H9 (cell line): ENCODE measurements at regions not wholly inside any gene's neighbourhood (a gene's known extent, or its start where the extent isn't known, plus 50 kb on each side); places are given as distances from the start of the nearest gene placed in this dataset.

Source experiments
- DNase-seq: peaks from one replicate; pipeline ENCODE4 v3.0.0-alpha.2; 2017
- H2AFZ ChIP-seq: one replicate; pipeline ENCODE4 v1.6.1; 2013; ENCODE audit warnings: mild to moderate bottlenecking, low read length, control low read depth, moderate library complexity
- H2AK5ac ChIP-seq: 2 replicates; pipeline ENCODE4 v1.6.1; 2013; ENCODE audit warnings: low read length, control low read depth, mixed read lengths; ENCODE audit not compliant: insufficient read length
- H2BK120ac ChIP-seq: one replicate; pipeline ENCODE4 v1.6.1; 2013; ENCODE audit warnings: low read depth, mild to moderate bottlenecking, low read length, control low read depth, inconsistent platforms; ENCODE audit not compliant: poor library complexity, severe bottlenecking
- H2BK12ac ChIP-seq: 2 replicates; pipeline ENCODE4 v1.6.1; 2013; ENCODE audit warnings: low read length, control low read depth, mixed read lengths, low read depth; ENCODE audit not compliant: insufficient read length
- H2BK15ac ChIP-seq: 2 replicates; pipeline ENCODE4 v1.6.1; 2013; ENCODE audit warnings: low read depth, low read length, control low read depth
- H2BK20ac ChIP-seq: one replicate; pipeline ENCODE4 v1.6.1; 2013; ENCODE audit warnings: low read depth, mild to moderate bottlenecking, low read length, control low read depth, inconsistent platforms; ENCODE audit not compliant: poor library complexity, severe bottlenecking
- H2BK5ac ChIP-seq: 2 replicates; pipeline ENCODE4 v1.6.1; 2013; ENCODE audit warnings: low read length, control low read depth, mixed read lengths; ENCODE audit not compliant: insufficient read length
- H3K14ac ChIP-seq: 2 replicates; pipeline ENCODE4 v1.6.1; 2013; ENCODE audit warnings: low read length, control low read depth; ENCODE audit not compliant: insufficient read depth
- H3K18ac ChIP-seq: 2 replicates; pipeline ENCODE4 v1.6.1; 2013; ENCODE audit warnings: low read depth, mild to moderate bottlenecking, mixed read lengths, low read length, control low read depth; ENCODE audit not compliant: insufficient read length
- H3K23ac ChIP-seq: 2 replicates; pipeline ENCODE4 v1.6.1; 2013; ENCODE audit warnings: low read length, control low read depth, mixed read lengths, low read depth; ENCODE audit not compliant: insufficient read length
- H3K23me2 ChIP-seq: 2 replicates; pipeline ENCODE4 v1.6.1; 2013; ENCODE audit warnings: low read depth, mild to moderate bottlenecking, mixed read lengths, low read length, control low read depth; ENCODE audit not compliant: insufficient read length, poor library complexity, severe bottlenecking
- H3K27ac ChIP-seq: 2 replicates; pipeline ENCODE4 v1.5.1; 2013; ENCODE audit warnings: low read length, control low read depth, mixed read lengths, low read depth; ENCODE audit not compliant: insufficient read length
- H3K27me3 ChIP-seq: 2 replicates; pipeline ENCODE4 v1.6.1; 2013; ENCODE audit warnings: low read length, control low read depth, inconsistent platforms; ENCODE audit not compliant: insufficient read depth
- H3K4ac ChIP-seq: 2 replicates; pipeline ENCODE4 v1.6.1; 2013; ENCODE audit warnings: low read depth, mild to moderate bottlenecking, control low read depth, inconsistent platforms, low read length, moderate library complexity
- H3K4me1 ChIP-seq: 2 replicates; pipeline ENCODE4 v1.6.1; 2013; ENCODE audit warnings: low read length, control low read depth, inconsistent platforms; ENCODE audit not compliant: insufficient read depth
- H3K4me2 ChIP-seq: 2 replicates; pipeline ENCODE4 v1.6.1; 2013; ENCODE audit warnings: low read length, control low read depth, mixed read lengths; ENCODE audit not compliant: insufficient read length, insufficient read depth
- H3K56ac ChIP-seq: 2 replicates; pipeline ENCODE4 v1.6.1; 2013; ENCODE audit warnings: low read depth, mild to moderate bottlenecking, mixed read lengths, low read length, control low read depth; ENCODE audit not compliant: insufficient read length
- H3K79me1 ChIP-seq: 2 replicates; pipeline ENCODE4 v1.6.1; 2013; ENCODE audit warnings: low read depth, mild to moderate bottlenecking, moderate library complexity, low read length, control low read depth, inconsistent platforms; ENCODE audit not compliant: insufficient read depth, poor library complexity, severe bottlenecking
- H3K79me2 ChIP-seq: 2 replicates; pipeline ENCODE4 v1.6.1; 2013; ENCODE audit warnings: low read length, control low read depth, inconsistent platforms; ENCODE audit not compliant: insufficient read depth
- H3K9ac ChIP-seq: 2 replicates; pipeline ENCODE4 v1.6.1; 2013; ENCODE audit warnings: low read length, control low read depth, mixed read lengths; ENCODE audit not compliant: insufficient read length; ENCODE audit errors: extremely low read depth
- H3K9me3 ChIP-seq: one replicate; pipeline ENCODE4 v1.6.1; 2013; ENCODE audit warnings: low read depth, low read length, inconsistent platforms; ENCODE audit not compliant: control insufficient read depth
- H3T11ph ChIP-seq: one replicate; pipeline ENCODE4 v1.6.1; 2013; ENCODE audit warnings: mild to moderate bottlenecking, low read length, control low read depth, inconsistent platforms
- H4K20me1 ChIP-seq: one replicate; pipeline ENCODE4 v1.6.1; 2013; ENCODE audit not compliant: control insufficient read depth, insufficient read length, insufficient read depth
- H4K5ac ChIP-seq: 2 replicates; pipeline ENCODE4 v1.6.1; 2013; ENCODE audit warnings: low read depth, mild to moderate bottlenecking, mixed read lengths, low read length, control low read depth; ENCODE audit not compliant: insufficient read length
- H4K8ac ChIP-seq: replicated peaks from 2 replicates; pipeline ENCODE4 v1.6.1; 2013; ENCODE audit warnings: low read length, control low read depth, mixed read lengths, low read depth; ENCODE audit not compliant: insufficient read length
- H4K91ac ChIP-seq: 2 replicates; pipeline ENCODE4 v1.6.1; 2013; ENCODE audit warnings: low read depth, mild to moderate bottlenecking, moderate library complexity, mixed read lengths, low read length, control low read depth; ENCODE audit not compliant: insufficient read length
- H3K27ac Mint-ChIP-seq, 3 experiments: 2 replicates in 2 of 3; 3 replicates in 1 of 3; pipeline ENCODE4 v1.8.0; 2020 to 2021; ENCODE audit warnings: mixed read lengths in 3 of 3, mild to moderate bottlenecking in 1 of 3, moderate library complexity in 1 of 3
- H3K27me3 Mint-ChIP-seq: 2 replicates; pipeline ENCODE4 v1.8.0; 2021; ENCODE audit warnings: low read depth, mild to moderate bottlenecking, moderate library complexity, mixed read lengths
- H3K36me3 Mint-ChIP-seq, 3 experiments: 2 replicates in 2 of 3; 3 replicates in 1 of 3; pipeline ENCODE4 v1.8.0; 2020 to 2021; ENCODE audit warnings: low read depth in 3 of 3, mixed read lengths in 3 of 3; ENCODE audit not compliant: insufficient read depth in 1 of 3
- H3K4me1 Mint-ChIP-seq, 2 experiments: 2 replicates each; pipeline ENCODE4 v1.8.0; 2020; ENCODE audit warnings: mixed read lengths in 2 of 2
- H3K4me3 Mint-ChIP-seq, 2 experiments: 2 replicates in 1 of 2; 3 replicates in 1 of 2; pipeline ENCODE4 v1.8.0; 2020 to 2021; ENCODE audit warnings: mild to moderate bottlenecking in 2 of 2, mixed read lengths in 2 of 2, moderate library complexity in 1 of 2
- H3K9me3 Mint-ChIP-seq, 2 experiments: 2 replicates in 1 of 2; 3 replicates in 1 of 2; pipeline ENCODE4 v1.8.0; 2020; ENCODE audit warnings: mild to moderate bottlenecking in 2 of 2, mixed read lengths in 2 of 2, moderate library complexity in 1 of 2
- CTCF ChIP-seq: fragments of 200-600 bp; sonication (generic); conservative IDR thresholded peaks from 3 replicates; pipeline ENCODE4 v1.8.0; 2021; ENCODE audit warnings: antibody characterized with exemption, mild to moderate bottlenecking
- WGBS: extraction: QIAGEN DNeasy Blood & Tissue Kit; methylation state at CpG from one replicate; pipeline ENCODE4 v1.1.7; 2013; ENCODE audit warnings: missing lambda C conversion rate, low lambda C conversion rate, mixed read lengths; ENCODE audit not compliant: insufficient read length; ENCODE audit errors: extremely low coverage; 5-methylcytosine and 5-hydroxymethylcytosine counted together

- Histone ChIP-seq H3K4ac (no peak overlapping the region), H4K20me1 (no peaks in the 10 kb centered on the region), H3T11ph (no peak overlapping the region), H2BK15ac (no peak overlapping the region), H3K27me3 (no peaks in the 10 kb centered on the region), H4K8ac (no peak overlapping the region), H3K56ac (no peak overlapping the region), H3K4me2 (no peak overlapping the region), H3K79me1 (no peaks in the 10 kb centered on the region), H3K9me3 (no peaks in the 10 kb centered on the region), H2BK12ac (no peak overlapping the region), H3K9ac (no peak overlapping the region), H2AK5ac (no peak overlapping the region), H3K79me2 (no peaks in the 10 kb centered on the region), H3K27ac (no peak overlapping the region), H2BK20ac (no peak overlapping the region), H4K91ac (no peak overlapping the region), H3K23ac (no peak overlapping the region), H3K18ac (no peak overlapping the region), H3K14ac (no peak overlapping the region), H4K5ac (no peak overlapping the region), H2BK120ac (no peak overlapping the region), H3K4me1 (no peaks in the 10 kb centered on the region), H2BK5ac (no peak overlapping the region), H3K23me2 (no peaks in the 10 kb centered on the region), H2AFZ (no peak overlapping the region)
- H3K4me1 Mint-ChIP-seq: peaks cover 10 to 13% of the 10 kb centered on the region in 2 experiments
- no peaks in the 10 kb centered on the region for H3K9me3 Mint-ChIP-seq
- H3K36me3 Mint-ChIP-seq: no peaks in the 10 kb centered on the region
- no peak for TF ChIP-seq CTCF
- no peak for DNase-seq
- no peaks in the 10 kb centered on the region for H3K27me3 Mint-ChIP-seq
- no peak overlapping the region for H3K27ac Mint-ChIP-seq
- H3K4me3 Mint-ChIP-seq: no peak overlapping the region
- WGBS: no CpG with 5 or more reads among the region's 1 CpG
These were observed 423.1 kb downstream of the HLX start for GRCh38 chr1:221302357-221302756.
